GM19324 (cell line): ENCODE measurements at regions not wholly inside any gene's neighbourhood (a gene's known extent, or its start where the extent isn't known, plus 50 kb on each side); places are given as distances from the start of the nearest gene placed in this dataset.
"Not testable (repeated sequence)": the region's sequence is repeated elsewhere in the genome, so short reads cannot be mapped to it uniquely, and the experiment has no call there.

Source experiments
- ATAC-seq: cut with Tn5 transposase; IDR thresholded peaks from one replicate; pipeline ENCODE4 v1.9.1; 2021; ENCODE audit warnings: mild to moderate bottlenecking, moderate library complexity; ENCODE audit not compliant: unreplicated experiment, low FRiP score

DNA sequence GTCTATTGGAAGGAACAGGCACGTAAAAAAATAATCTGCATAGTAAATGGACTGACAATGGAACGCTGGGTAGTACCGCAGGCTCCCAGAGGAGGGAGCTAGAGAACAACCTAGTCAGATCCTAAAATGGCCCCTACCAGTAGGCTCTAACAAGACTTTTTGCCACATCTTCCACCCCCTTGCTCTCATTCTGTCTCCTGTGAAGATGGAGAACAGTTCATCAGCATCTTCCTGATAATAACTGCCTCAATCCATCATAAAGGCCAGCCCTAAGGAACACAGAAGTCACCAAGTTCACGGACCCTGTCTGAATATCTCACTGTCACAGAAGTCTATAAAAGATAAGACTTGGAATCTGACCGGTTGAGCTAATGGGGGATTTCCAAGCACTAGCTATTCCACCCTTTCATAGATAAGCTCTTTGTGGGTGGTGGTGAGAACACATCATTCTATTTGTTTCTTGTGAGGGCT is 133.4 kb downstream of the SLC1A3 start:
- ATAC-seq: peak; percentile 51

DNA sequence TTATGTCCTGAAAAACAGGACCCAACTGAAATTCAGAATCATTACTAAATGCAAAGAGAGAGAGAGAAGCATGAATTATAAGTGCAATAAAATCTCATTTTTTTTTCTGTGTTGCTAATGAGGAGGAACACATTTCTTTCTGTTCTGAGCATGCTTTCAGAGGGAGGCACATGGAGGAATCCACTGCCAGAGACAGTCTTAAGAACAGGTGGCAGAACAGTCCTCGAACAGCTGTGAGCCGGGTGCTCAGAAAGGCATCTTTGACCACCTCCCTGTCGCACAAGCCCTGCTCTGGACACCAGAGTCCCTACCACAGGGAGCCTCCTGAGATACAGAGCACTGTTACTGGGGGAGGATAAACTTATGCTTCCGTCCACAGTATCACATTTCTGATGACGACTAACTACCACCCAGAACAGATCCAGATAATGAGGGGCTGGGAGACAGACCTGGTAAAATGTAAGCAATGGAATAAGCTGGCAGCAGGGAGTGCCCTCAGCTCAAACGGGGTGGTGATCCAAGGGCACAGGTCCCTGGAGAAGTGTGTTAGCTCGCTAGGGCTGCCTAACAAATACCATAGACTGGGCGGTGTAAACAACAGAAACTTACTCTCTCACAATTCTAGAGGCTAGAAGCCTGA is 134.0 kb downstream of the SLC1A3 start:
- no peak for ATAC-seq

DNA sequence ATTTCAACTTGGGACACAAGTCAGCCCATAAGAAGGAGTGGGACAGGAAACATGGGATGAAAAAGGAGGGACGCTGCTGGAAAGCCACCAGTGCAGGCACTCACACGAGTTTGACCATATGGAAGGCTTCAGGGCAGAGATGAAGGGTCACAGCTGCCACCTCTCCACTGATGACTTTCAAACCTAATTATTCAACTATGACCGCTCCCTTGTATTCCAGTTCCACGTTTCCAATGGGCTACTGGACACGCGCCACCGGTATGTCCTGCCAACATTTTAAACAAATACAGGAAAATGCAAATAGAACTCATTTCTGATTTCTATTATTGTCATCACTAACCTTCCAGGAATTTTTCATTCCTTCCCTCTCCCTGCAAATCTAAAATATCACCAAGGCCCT is 134.7 kb downstream of the SLC1A3 start:
- ATAC-seq: no peak

DNA sequence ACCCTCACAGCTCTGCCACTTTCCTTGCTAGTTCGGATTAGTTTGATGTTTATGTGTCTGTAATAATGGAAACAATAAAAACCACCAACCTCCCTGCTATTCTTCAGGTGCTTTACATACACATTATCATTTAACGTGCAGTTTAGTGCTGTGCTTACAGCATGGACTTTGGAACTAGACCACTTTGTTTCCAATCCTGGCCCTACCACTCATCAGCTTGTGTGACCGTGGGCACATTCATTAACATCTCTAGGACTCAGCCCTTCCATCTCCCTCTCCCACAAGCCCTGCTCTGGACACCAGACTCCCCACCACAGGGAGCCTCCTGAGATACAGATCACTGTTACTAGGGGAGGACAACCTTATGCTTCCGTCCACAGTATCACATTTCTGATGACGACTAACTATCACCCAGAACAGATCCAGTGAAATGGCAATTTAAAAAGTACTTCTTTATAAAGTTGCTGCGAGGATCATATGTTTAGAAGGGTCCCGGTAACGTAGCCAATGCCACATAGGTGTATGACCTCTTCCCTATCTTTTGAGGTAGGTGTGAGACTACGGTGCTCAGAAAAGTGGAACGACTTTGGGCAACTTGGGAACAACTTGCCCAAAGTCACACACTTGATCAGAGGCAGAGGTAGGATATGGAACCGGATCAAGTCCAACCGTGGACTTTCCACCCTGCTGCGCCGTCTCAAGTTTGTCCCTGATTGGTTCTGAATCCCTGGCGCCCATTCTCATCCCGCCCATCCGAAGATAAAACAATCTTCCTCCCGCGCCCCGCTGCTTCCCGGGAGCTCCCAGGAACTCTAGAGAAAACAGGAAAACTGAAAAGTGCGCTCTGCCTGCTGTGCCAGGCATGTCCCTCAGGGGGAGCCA is 132.4 kb upstream of the NIPBL start:
- ATAC-seq: peak; percentile 3

DNA sequence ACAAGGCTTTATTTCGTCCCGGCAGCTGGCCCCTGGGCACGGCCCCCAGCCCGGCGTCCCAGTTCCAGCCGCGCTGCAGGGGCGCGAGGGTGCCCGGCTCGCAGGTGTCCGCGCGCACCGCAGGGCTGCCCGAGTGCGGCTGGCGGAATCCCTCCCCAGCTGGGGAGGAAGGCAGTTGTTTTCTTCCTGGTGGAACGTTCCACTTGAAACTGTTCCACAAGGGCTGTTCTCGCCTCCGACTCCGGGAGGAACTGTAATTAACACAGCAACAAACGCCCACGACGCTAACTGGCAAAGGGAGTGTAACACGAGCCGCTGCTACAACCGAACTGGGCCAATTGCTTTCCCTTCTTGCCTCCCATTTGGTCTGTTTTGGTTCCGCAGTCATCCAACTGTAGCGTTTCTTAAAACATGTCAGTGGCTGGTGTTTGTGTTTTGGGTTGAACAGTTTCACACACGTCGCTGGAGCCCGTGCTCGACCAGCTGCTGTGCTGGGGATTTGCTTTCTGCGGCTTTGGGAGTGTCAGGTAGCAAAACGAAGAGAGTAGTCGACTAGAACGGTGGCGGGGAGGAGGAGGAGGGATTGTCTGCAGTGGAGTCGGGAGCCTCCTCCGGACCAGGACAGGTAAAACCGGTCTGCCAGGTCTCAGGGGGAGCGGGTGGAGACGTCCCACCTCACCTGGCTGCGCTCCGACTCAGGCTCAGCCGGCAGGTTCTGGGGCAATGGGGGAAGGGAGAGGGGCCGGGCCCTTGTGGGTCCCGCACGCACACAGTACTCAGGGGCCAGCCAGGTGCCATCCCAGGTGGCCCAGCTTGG is 131.6 kb upstream of the NIPBL start:
- ATAC-seq: peak; percentile 65

DNA sequence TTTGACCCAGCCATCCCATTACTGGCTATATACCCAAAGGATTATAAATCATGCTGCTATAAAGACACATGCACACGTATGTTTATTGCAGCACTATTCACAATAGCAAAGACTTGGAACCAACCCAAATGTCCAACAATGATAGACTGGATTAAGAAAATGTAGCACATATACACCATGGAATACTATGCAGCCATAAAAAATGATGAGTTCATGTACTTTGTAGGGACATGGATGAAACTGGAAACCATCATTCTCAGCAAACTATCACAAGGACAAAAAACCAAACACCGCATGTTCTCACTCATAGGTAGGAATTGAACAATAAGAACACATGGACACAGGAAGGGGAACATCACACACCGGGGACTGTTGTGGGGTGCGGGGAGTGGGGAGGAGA is 128.8 kb upstream of the NIPBL start:
- not testable (repeated sequence) for ATAC-seq

DNA sequence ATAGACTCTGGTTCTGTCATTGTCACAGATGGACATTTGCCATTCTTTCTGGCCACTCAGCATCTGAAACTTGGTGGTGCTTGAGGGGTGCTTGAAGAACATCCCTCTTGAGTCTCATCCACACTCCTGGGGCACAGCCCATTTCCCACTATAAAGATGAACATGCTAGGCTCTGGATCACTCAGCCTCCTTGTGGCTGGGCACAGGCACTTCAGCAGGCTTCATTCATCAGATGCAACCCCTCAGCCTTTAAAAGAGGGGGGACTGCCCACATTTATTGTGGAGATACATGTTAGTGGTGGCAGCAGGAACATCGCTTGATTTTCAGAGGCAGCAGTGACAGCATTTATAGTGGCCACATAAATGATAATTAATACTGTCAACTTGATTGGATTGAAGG is 124.7 kb upstream of the NIPBL start:
- ATAC-seq: no peak

DNA sequence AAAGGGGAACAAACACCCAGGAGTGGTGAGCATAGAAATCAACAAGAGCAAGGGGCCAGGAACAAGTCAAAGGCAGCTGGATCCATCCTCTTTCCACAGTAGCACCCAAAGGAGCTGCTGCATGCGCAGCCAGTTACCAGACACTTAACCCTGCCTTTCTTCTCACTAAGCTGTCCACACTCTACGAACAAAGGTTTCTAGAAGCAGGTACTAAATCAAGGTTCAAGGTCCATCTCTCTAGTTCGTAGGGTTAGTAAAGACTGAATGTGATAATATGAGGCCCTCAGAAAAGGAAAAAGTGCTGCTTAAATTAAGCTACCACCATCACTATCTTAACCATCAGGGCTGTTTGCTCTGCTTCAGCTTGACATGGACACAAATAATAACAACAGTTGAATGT is 121.2 kb upstream of the NIPBL start:
- no peak for ATAC-seq

DNA sequence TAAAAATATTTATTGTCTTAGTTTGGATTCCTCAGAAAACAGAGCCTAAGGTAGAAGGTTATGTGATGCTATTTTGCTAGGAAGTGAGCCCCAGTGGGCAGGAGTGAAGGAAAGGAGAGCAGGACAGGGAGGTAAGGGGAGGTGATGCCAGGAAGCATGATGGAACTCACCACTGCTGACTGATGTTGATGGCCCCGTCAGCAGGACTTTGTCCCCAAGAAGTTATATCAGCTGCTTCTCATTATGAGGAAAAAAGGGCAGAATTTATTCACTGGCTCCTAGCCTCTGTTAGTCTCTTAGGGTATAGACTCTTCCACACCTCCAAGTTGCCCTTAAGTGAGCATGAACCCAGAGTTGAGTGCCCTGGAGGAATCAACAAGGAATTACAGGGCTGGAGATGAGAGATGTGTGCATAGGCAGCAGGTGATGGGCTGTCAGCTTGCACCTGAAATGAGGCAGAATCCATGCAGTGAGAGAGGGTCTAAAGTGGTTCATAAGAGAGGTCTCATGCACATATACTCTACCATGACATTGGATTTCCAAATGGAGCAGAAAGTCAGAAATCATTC is 120.6 kb upstream of the NIPBL start:
- no peak for ATAC-seq

DNA sequence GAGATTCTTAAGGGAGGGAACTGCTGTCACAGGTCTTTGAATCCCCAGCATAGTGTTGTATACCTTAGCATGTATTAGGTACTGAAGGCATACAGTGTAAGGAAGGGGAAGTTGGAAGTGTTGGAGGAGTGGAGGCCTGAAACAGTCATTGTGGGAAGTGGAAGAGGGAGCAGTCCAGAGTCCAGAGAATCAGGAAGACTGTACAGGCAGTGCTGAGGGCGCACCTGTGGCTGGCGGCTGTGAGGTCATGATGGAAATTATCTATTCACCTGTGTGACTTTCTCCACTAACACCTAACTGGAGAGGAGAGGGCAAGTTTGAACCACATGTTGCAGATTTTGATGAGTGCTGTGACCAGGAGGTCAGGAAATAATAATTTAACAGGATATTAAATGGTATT is 119.7 kb upstream of the NIPBL start:
- no peak for ATAC-seq

DNA sequence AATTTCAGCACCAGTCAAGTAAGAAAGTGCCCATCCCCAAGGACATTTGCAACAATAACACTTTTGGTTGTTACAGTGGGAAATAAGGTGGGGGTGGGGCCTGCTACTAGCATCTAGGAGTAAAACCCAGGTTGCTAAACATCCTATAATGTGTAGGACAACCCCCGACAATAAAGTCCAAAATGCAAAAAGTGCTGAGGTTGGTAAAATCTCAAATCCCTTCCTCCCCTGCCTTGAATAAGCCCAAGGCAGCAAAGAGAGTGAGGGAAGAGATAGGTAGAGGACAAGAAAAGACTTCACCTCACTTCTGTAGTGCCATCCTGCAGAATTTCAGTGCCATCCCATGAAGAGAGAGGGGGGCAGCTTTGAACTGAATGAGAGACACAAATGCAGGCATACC is 117.5 kb upstream of the NIPBL start:
- no peak for ATAC-seq

DNA sequence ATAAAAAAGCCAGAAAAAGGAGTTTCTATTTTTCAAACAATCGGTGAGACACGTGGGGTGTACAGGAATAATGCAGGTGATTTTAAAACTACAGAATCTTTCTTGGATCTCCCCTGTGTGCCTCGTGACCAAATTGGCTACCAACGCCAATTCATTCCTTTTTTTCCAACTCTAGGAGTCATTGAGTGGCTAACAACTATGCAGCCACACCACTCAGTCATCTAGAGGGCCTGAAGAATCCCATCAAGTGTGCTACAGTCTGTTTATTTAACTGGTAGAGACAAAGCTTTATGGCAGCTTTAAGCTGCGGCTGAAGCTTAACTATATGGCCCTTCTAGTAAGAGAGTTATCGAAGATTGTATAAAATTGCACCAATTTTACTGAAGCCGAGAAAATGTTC is 113.1 kb upstream of the NIPBL start:
- no peak for ATAC-seq

DNA sequence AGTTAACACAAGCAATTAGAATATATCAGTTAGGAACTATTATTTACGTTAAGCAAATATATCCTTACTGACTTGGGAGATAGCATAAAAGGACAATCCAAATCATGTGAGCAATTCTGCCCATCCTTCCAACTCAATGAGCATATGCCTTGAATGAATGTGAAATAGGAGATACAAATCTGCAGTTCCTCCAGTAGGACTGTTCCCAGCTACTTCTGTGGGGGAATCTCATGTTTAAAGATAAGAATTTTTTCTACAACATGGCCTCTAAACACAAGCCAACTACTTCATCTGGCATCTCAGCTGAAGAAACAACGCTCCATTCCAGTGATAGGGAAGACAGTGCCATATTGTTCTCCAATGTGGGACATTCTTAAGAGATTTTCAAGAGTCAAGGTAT is 110.7 kb upstream of the NIPBL start:
- ATAC-seq: no peak

DNA sequence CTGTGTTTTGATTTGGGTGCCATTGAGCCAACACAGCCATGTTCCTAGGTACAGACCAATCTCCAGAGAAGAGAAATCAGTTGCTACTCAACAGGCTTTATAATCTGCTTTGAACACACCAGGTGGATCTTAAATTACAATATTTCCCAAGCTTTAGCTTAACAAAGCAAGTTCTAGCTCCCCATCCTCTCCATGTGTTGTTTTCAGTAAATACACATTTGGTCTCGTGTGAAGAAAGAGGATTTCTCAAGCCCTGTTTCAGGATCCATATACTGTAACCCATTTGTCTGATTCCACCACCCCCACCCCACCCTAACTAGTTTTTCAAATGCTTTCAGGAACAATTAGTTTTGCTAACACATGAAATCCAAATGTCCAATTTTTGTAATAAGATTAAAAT is 109.6 kb upstream of the NIPBL start:
- no peak for ATAC-seq

DNA sequence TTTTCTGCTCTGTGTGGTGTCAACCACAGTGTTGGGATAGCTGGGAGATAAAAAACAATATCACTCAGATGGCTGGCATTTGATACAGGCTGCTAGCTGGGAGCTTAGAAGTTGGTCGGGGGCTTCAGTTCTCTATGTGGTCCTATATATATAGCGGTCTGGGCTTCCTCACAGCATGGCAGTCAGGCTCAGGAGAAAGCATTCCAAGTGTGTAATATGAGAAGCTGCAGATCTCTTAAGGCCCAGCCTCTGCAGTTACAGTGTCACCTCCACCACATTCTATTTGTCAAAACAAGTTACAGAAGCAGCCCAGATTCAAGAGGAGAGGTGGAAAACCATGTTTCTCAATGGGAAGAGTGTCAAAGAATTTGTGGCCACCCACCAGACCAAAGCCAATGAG is 108.1 kb upstream of the NIPBL start:
- ATAC-seq: no peak

DNA sequence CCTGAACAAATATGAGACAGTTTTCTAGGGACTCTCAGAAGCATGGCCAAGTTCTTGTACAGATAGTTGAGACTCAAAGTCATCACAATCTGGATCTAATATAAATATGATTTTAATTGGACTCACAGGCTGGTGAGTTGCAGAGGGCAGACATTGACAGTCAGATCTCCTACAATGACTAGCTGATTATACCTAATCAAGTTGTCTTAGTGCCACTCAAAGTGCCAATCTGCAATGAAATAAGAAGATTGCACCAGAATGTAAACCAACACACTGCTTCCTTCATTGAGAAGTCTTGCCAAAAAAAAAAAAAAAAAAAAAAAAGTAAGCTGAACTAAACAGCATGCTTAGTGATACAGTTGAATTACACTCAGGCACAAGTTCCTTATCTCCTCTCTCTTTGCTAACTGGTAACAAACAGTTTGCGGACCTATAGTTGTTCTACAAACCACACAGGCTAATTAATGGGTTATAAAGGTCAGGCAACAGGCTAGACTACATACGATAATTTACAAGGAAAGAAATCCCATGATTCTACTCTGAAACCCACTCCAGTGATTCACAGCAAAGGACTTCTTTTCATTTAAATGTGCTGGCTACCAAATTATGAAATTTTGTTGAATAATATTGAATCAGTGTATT is 107.3 kb upstream of the NIPBL start:
- no peak for ATAC-seq

DNA sequence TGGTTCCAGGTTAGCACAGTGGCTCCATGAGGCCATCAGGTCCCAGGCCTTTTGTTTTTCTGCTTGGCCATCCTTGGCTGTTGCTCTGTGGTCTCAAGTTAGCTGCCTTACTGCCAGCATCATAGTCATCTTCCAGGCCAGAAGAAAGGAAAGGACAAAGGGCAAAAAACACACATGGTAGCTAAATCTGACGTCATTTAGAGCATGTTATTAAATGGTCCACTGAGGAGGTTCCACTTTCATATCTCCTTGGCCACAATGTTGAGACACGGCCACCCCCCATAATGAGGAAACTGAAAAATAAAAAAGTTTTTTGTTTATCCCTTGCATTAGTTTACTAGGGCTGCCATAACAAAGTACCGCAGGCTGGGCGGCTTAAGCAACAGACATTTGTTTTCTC is 106.4 kb upstream of the NIPBL start:
- no peak for ATAC-seq

DNA sequence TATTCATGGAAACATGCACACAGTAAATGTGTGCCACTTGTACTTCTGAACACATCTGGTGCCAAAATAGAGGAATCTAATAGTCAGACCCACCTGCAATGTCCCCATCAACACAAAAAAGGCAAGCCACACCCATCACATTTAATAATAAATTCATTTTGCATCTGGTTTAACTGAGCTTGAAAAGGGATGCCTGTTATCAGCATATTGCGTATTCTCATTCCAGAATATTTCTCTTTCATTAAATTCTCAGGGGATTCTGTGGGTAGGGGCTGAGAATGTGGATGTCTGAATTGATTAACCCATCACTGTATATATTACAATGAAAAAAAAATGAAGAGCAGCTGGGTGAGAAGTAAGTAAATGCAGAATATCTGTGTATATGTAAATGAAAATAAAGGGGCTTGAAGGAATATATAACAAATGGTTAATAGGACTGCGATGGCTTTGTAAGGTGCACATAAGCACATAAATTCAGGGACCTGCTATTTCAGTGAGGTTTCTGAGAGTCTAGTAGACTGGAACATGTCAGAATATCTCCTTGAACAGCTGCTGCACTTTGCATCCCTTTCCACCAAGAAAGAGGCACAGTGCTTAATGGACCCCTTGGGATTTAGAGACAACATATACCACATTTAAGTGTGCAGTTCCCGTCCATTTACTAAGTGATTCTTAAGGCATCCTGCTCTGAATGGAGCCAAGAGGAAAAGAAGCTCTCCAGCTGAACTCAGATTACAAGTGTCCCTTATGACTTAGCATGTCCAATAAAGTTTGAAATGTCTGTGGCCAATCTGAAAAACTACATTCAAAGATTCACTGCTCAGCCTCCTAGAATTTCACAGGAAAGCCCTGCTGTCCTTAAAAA is 104.1 kb upstream of the NIPBL start:
- no peak for ATAC-seq

DNA sequence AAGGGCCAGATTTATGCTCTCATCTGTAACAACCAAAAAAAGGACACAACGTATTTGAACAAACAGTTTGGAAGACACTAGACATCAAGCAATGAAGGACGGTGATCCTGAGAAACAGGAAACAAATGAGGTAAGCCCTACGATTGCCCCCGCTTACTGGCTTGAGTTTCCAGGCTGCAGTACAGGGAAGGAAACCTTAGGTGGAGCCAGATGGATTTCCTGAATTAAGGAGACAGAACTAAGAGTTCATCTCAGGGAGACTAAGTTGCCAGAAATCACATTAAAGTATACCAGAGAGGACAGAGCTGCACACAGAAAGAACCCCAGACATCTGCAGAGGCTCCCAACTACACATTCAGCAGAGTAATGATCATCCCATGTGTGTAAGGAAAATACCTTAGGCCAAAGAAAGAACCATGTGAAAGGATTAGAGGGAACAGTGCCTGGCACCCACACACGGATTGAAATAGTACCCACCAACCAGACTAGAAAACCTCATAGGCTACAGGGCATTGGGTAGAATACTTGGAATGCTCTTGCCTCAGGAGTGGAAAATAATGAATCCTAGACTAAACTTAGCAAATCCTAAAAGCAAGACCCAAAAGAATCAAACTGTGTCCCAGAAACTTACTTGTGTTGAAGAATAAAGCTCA is 99.3 kb upstream of the NIPBL start:
- ATAC-seq: no peak
